Peyer's patch (tissue), 4 donors: ENCODE measurements at regions not wholly inside any gene's neighbourhood (a gene's known extent, or its start where the extent isn't known, plus 50 kb on each side); places are given as distances from the start of the nearest gene placed in this dataset.

Experiments
- CTCF ChIP-seq, 6 experiments: fragments of 450-650 bp in 4 of 6; fragments of 200-600 bp in 2 of 6; sonication (generic) in 1 of 6; IDR thresholded peaks; one replicate each; pipeline ENCODE4 v1.5.1; 2017 to 2019; ENCODE audit warnings: antibody characterized with exemption in 6 of 6, mild to moderate bottlenecking in 3 of 6, moderate library complexity in 1 of 6
- POLR2A ChIP-seq, 2 donors: fragments of 450-650 bp; IDR thresholded peaks; one replicate each; pipeline ENCODE4 v1.5.1; 2017; ENCODE audit warnings: antibody characterized with exemption in 2 of 2, mild to moderate bottlenecking in 2 of 2, moderate library complexity in 2 of 2

- no peak for TF ChIP-seq CTCF (IDR thresholded peaks at IDR 0.05)
- no peak for TF ChIP-seq POLR2A (IDR thresholded peaks at IDR 0.05)
Observed at GRCh38 chr19:31627620-31628365, 278.6 kb upstream of the TSHZ3 start.
